Smooth muscle cell (in vitro differentiated cells): ENCODE measurements at regions not wholly inside any gene's neighbourhood (a gene's known extent, or its start where the extent isn't known, plus 50 kb on each side); places are given as distances from the start of the nearest gene placed in this dataset.

Experiments used
- DNase-seq: peaks from one replicate; lab custom pipeline; 2025; ENCODE audit not compliant: unreplicated experiment; lab: John Stamatoyannopoulos, UW
- H2AFZ ChIP-seq: fragments of 200-600 bp; sonication (generic); 2 replicates; pipeline ENCODE4 v1.6.0; 2016; ENCODE audit warnings: antibody characterized with exemption, low read depth, mild to moderate bottlenecking
- H3F3A ChIP-seq: fragments of 200-600 bp; sonication (generic); 2 replicates; pipeline ENCODE4 v1.6.0; 2017; ENCODE audit warnings: antibody characterized with exemption, low read depth
- H3K27ac ChIP-seq: fragments of 200-600 bp; sonication (generic); 2 replicates; pipeline ENCODE4 v1.5.1; 2016; ENCODE audit warnings: low read depth, mild to moderate bottlenecking
- H3K27me3 ChIP-seq: fragments of 200-600 bp; sonication (generic); 2 replicates; pipeline ENCODE4 v1.6.1; 2016; ENCODE audit warnings: low read depth, mild to moderate bottlenecking
- H3K36me3 ChIP-seq: fragments of 200-600 bp; sonication (generic); 2 replicates; pipeline ENCODE4 v1.5.1; 2016; ENCODE audit warnings: low read depth
- H3K4me1 ChIP-seq: fragments of 200-600 bp; sonication (generic); 2 replicates; pipeline ENCODE4 v1.5.1; 2016; ENCODE audit warnings: low read depth
- H3K4me2 ChIP-seq: fragments of 200-600 bp; sonication (generic); 2 replicates; pipeline ENCODE4 v1.6.0; 2016; ENCODE audit warnings: mild to moderate bottlenecking
- H3K4me3 ChIP-seq: fragments of 200-600 bp; sonication (generic); 2 replicates; pipeline ENCODE4 v1.5.1; 2016; ENCODE audit warnings: mild to moderate bottlenecking
- H3K79me2 ChIP-seq: fragments of 200-600 bp; sonication (generic); 2 replicates; pipeline ENCODE4 v1.6.0; 2016; ENCODE audit warnings: low read depth, mild to moderate bottlenecking
- H3K9ac ChIP-seq: fragments of 200-600 bp; sonication (generic); 2 replicates; pipeline ENCODE4 v1.6.0; 2016; ENCODE audit warnings: low read depth
- H3K9me3 ChIP-seq: fragments of 200-600 bp; sonication (generic); replicated peaks from 2 replicates; pipeline ENCODE4 v1.5.1; 2016; ENCODE audit warnings: low read depth
- H4K20me1 ChIP-seq: fragments of 200-600 bp; sonication (generic); 2 replicates; pipeline ENCODE4 v1.6.0; 2016; ENCODE audit warnings: low read depth
- WGBS: methylation state at CpG from one replicate; pipeline ENCODE4 v1.1.7; 2016; ENCODE audit warnings: low lambda C conversion rate; 5-methylcytosine and 5-hydroxymethylcytosine counted together
- TF ChIP-seq, protein P1 (sequence below): fragments of 200-600 bp; sonication (generic); IDR thresholded peaks from 2 replicates; pipeline ENCODE4 v1.5.1; 2017; ENCODE audit warnings: borderline replicate concordance, mild to moderate bottlenecking, antibody characterized with exemption; ENCODE audit not compliant: insufficient read depth, poor library complexity, severe bottlenecking

DNA sequence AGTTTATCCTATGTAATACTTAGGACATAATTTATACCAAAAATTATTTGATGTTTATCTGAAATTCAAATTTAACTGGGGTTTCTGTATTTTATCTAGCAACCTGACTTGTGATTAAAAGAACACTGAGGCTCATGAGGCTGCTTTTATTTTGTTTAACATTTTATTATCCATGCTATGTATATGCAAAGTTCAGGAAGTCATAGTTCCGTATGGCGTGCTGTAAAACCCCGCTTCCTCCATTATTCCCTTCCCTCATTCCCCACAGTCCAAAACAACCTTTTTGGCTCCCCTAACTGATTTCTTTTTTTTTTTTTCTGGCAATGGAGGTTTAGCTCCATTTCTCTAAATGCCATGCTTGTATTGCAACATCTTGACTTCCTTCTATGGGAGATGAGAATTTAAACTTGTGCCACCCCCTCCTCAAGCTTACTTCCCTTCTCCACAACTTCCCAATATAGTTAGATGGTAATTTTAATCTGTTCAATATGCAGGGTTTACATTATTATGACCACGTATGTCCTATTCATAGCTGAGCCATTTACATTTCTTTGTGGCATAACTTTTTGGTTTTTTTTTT is 138.0 kb upstream of the DNAH14 start:
- no peak overlapping the region for H3K4me2 ChIP-seq
- no peaks in the 10 kb centered on the region for H3K36me3 ChIP-seq
- H3K4me3 ChIP-seq: no peak overlapping the region
- TF ChIP-seq, protein P1, sequence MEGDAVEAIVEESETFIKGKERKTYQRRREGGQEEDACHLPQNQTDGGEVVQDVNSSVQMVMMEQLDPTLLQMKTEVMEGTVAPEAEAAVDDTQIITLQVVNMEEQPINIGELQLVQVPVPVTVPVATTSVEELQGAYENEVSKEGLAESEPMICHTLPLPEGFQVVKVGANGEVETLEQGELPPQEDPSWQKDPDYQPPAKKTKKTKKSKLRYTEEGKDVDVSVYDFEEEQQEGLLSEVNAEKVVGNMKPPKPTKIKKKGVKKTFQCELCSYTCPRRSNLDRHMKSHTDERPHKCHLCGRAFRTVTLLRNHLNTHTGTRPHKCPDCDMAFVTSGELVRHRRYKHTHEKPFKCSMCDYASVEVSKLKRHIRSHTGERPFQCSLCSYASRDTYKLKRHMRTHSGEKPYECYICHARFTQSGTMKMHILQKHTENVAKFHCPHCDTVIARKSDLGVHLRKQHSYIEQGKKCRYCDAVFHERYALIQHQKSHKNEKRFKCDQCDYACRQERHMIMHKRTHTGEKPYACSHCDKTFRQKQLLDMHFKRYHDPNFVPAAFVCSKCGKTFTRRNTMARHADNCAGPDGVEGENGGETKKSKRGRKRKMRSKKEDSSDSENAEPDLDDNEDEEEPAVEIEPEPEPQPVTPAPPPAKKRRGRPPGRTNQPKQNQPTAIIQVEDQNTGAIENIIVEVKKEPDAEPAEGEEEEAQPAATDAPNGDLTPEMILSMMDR: no peak
- no peak overlapping the region for H3K27ac ChIP-seq
- H3F3A ChIP-seq: no peaks in the 10 kb centered on the region
- H3K4me1 ChIP-seq: no peaks in the 10 kb centered on the region
- no peaks in the 10 kb centered on the region for H3K79me2 ChIP-seq
- H2AFZ ChIP-seq: no peak overlapping the region
- H4K20me1 ChIP-seq: no peaks in the 10 kb centered on the region
- no peaks in the 10 kb centered on the region for H3K9me3 ChIP-seq
- no peak overlapping the region for H3K9ac ChIP-seq
- no peaks in the 10 kb centered on the region for H3K27me3 ChIP-seq
- 98% methylated on average over 4 of the region's 4 CpGs for WGBS
- DNase-seq: no peak

DNA sequence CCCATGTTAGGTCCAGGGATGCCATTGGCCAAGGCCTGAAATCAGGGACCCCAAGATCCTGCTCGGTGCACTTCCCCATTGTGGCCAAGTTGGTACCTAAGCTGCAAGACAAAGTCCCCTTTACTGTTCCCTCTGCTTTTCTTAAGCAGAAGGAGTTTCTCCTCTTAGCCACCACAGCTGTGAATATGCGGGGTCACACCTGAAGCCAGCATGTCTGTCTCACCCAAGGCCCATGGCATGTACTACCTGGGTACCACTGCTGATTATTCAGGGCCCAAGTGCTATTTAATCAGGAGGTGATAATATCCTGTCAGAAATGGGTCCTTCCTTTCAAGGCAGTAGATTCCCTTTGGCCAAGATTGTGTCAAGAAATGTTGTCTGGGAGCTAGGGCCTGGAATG is 133.9 kb upstream of the DNAH14 start:
- H3K9me3 ChIP-seq: no peaks in the 10 kb centered on the region
- no peaks in the 10 kb centered on the region for H3F3A ChIP-seq
- TF ChIP-seq, protein P1: no peak
- no peaks in the 10 kb centered on the region for H4K20me1 ChIP-seq
- no peak overlapping the region for H2AFZ ChIP-seq
- no peaks in the 10 kb centered on the region for H3K27me3 ChIP-seq
- no peak overlapping the region for H3K4me2 ChIP-seq
- H3K79me2 ChIP-seq: no peaks in the 10 kb centered on the region
- no peak overlapping the region for H3K27ac ChIP-seq
- 48% methylated on average over 2 of the region's 2 CpGs for WGBS
- DNase-seq: no peak
- no peaks in the 10 kb centered on the region for H3K36me3 ChIP-seq
- no peaks in the 10 kb centered on the region for H3K4me1 ChIP-seq
- no peak overlapping the region for H3K9ac ChIP-seq
- no peak overlapping the region for H3K4me3 ChIP-seq

DNA sequence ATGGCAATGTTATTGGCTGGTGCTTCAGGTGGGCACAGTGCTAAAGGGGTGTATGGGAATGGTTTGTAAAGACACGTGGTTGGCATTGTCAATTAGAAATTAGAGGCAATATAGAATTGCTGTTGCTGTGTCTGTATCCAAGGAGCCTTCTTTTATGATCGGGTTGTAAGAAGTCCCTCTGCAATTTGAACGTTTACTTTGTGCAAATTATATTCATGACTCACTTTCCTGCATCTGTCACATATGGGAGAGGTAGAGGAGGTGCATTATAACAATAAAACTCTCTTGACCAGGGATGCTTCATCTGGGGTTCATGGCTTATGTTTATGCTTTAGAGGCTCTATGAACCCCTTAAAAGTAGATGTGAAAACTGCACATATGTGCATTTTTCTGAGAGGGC is 130.4 kb upstream of the DNAH14 start:
- DNase-seq: no peak
- Histone ChIP-seq H3K9me3 (no peaks in the 10 kb centered on the region), H3K4me2 (no peak overlapping the region), H3K4me1 (no peaks in the 10 kb centered on the region), H3K79me2 (no peaks in the 10 kb centered on the region), H3K27ac (no peak overlapping the region), H4K20me1 (no peaks in the 10 kb centered on the region), H2AFZ (no peak overlapping the region), H3K4me3 (no peak overlapping the region), H3K36me3 (no peaks in the 10 kb centered on the region), H3F3A (no peaks in the 10 kb centered on the region), H3K9ac (no peak overlapping the region), H3K27me3 (no peaks in the 10 kb centered on the region)
- 85% methylated on average over 3 of the region's 3 CpGs for WGBS
- TF ChIP-seq, protein P1: no peak

DNA sequence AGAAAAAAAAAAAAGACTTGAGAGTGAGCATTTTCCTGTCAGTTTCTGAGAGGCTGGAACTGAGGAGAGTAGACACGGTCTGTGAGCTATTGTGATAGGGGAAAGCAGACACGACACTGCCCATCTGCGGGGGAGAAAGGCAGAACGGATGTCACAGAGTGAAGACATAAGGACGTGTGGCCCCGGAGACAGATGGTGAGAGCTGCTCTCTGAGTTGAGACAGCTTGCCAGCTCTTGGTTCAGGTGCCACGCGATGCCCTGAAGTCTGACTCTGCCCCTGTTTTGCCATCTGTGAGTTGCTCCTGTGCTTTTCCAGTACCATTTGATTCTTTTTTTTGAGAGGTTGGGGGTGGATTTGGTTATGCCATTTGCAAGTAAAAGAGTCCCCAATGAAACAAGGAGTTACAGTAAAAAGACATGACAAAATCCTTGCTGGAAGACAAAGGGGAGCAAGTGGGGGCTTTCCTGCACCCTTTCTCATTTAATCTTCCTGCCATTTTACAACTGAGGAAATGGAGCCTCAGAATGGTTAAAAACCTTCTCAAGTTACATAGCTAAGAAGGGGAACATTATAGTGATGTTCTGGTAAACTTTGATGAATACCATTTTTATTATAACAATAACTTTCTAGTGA is 128.9 kb upstream of the DNAH14 start:
- Histone ChIP-seq H3K4me1 (no peaks in the 10 kb centered on the region), H3K27me3 (no peaks in the 10 kb centered on the region), H2AFZ (no peak overlapping the region), H3F3A (no peaks in the 10 kb centered on the region), H3K4me3 (no peak overlapping the region), H3K9ac (no peak overlapping the region), H3K36me3 (no peaks in the 10 kb centered on the region), H3K79me2 (no peaks in the 10 kb centered on the region), H3K4me2 (no peak overlapping the region), H3K9me3 (no peaks in the 10 kb centered on the region), H4K20me1 (no peaks in the 10 kb centered on the region), H3K27ac (no peak overlapping the region)
- TF ChIP-seq, protein P1: no peak
- 60% methylated on average over 8 of the region's 8 CpGs for WGBS
- no peak for DNase-seq
